HUES6 (cell line): ENCODE measurements at regions not wholly inside any gene's neighbourhood (a gene's known extent, or its start where the extent isn't known, plus 50 kb on each side); places are given as distances from the start of the nearest gene placed in this dataset.
"Not testable (repeated sequence)": the region's sequence is repeated elsewhere in the genome, so short reads cannot be mapped to it uniquely, and the experiment has no call there.

ENCODE experiments used
- H3K27ac ChIP-seq: 2 replicates; pipeline ENCODE4 v1.7.0; 2013; ENCODE audit warnings: low read depth, mild to moderate bottlenecking, low read length, inconsistent platforms
- H3K27me3 ChIP-seq: 2 replicates; pipeline ENCODE4 v1.6.1; 2013; ENCODE audit warnings: low read length; ENCODE audit not compliant: control insufficient read depth, insufficient read depth
- H3K36me3 ChIP-seq: 2 replicates; pipeline ENCODE4 v1.6.1; 2013; ENCODE audit warnings: low read length; ENCODE audit not compliant: control insufficient read depth, insufficient read depth
- H3K4me1 ChIP-seq: 2 replicates; pipeline ENCODE4 v1.6.1; 2013; ENCODE audit warnings: low read length; ENCODE audit not compliant: control insufficient read depth, insufficient read depth
- H3K4me3 ChIP-seq: 2 replicates; pipeline ENCODE4 v1.5.1; 2013; ENCODE audit warnings: low read depth, low read length
- H3K9ac ChIP-seq: one replicate; pipeline ENCODE4 v1.6.1; 2013; ENCODE audit warnings: mild to moderate bottlenecking, low read length
- H3K9me3 ChIP-seq: 2 replicates; pipeline ENCODE4 v1.6.1; 2013; ENCODE audit warnings: low read depth, low read length; ENCODE audit not compliant: control insufficient read depth, insufficient read depth

DNA sequence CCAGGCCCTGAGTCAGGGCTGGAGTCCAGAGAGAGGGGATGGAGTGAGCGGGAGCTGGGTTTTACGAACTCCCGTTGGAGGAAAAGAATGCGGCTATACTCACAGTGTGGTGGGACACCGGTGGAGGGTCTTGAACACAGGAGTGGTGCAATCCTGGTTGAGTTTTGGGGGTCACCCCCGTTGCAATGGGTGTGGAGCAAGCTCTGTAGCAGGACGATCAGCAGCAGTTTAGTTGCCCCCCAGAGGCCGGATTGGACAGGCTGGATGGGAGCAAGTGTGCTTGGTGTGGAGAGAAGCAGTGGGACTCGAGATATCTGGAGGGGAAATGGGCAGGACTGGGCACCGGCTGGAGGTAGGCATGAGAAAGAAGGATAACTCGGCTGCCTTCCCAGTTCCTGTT, 72.3 kb upstream of the TWIST2 start:
- peaks cover 19% of the 10 kb centered on the region for H3K27me3 ChIP-seq
- no peaks in the 10 kb centered on the region for H3K36me3 ChIP-seq
- no peak overlapping the region for H3K27ac ChIP-seq
- H3K9me3 ChIP-seq, result no peaks in the 10 kb centered on the region
- H3K4me1 ChIP-seq, result no peaks in the 10 kb centered on the region
- no peak overlapping the region for H3K4me3 ChIP-seq
- H3K9ac ChIP-seq, result no peak overlapping the region

DNA sequence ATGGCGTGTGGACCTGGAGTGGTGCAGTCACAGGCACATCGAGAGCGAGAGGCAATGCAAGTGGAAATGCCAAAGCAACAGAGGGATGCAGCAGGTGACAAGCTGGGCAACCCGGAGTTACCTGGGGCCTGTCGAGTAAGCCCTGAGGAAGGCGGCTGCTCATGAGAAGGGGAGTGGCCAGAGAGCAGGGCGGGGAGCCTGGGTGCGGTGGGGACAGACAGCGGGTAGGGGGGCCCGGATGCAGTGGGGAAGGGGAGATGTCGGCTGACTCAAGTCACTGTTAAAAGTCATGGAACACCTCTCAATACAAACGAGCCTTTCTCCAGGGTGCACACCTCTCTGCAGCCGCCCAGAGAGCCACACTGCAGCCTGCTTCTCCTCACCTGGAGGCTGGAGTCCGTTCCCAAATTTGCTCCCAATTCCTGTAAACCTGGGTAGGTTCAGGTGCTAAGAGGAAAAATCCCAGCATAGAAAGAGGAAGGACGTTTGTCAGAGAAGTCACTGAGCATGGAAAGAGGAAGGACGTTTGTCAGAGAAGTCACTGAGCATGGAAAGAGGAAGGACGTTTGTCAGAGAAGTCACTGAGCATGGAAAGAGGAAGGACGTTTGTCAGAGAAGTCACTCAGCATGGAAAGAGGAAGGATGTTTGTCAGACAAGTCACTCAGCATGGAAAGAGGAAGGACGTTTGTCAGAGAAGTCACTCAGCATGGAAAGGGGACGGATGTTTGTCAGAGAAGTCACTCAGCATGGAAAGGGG, 71.7 kb upstream of the TWIST2 start:
- Histone ChIP-seq H3K27ac (no peak overlapping the region), H3K4me3 (no peak overlapping the region), H3K36me3 (no peaks in the 10 kb centered on the region), H3K9ac (no peak overlapping the region), H3K27me3 (peaks cover 19% of the 10 kb centered on the region), H3K9me3 (peaks cover 1% of the 10 kb centered on the region; the same call in 1 of the 2 replicates), H3K4me1 (no peaks in the 10 kb centered on the region)

DNA sequence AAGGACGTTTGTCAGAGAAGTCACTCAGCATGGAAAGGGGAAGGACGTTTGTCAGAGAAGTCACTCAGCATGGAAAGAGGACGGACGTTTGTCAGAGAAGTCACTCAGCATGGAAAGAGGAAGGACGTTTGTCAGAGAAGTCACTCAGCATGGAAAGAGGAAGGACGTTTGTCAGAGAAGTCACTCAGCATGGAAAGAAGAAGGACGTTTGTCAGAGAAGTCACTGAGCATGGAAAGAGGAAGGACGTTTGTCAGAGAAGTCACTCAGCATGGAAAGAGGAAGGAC, 71.2 kb upstream of the TWIST2 start:
- not testable (repeated sequence) for H3K4me3 ChIP-seq, H3K27ac ChIP-seq, H3K36me3 ChIP-seq, H3K9ac ChIP-seq, H3K4me1 ChIP-seq, H3K9me3 ChIP-seq
- H3K27me3 ChIP-seq, result peaks cover 14% of the 10 kb centered on the region

DNA sequence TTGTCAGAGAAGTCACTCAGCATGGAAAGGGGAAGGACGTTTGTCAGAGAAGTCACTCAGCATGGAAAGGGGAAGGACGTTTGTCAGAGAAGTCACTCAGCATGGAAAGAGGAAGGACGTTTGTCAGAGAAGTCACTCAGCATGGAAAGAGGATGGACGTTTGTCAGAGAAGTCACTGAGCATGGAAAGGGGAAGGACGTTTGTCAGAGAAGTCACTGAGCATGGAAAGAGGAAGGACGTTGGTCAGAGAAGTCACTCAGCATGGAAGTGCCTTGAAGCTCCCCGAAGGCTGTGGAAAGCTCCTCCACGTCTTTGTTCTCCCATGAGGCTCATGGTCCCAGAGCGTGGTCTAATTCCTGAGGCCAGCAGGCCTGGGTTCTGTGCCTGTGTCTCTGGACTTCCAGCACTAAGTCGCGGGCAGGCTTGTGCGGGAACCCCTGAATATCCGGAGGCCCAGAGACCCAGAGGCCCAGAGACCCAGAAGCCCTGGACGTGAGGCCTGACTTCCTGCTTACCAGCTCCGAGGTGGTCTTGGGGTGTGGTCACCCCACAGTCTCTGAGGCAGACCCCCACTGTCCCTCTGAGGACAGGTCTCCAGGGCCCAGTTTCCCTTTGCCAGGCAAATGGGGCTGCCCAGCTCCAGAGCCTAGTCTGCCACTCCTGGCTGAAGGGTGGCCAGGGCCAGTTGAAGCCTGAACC, 70.4 kb upstream of the TWIST2 start:
- H3K27me3 ChIP-seq, result peaks cover 6% of the 10 kb centered on the region; the same call in 1 of the 2 replicates
- H3K4me3 ChIP-seq, result no peak overlapping the region
- H3K4me1 ChIP-seq, result no peaks in the 10 kb centered on the region
- no peak overlapping the region for H3K9ac ChIP-seq
- H3K27ac ChIP-seq, result no peak overlapping the region
- H3K36me3 ChIP-seq, result no peaks in the 10 kb centered on the region
- peaks cover 5% of the 10 kb centered on the region; the same call in 1 of the 2 replicates for H3K9me3 ChIP-seq

DNA sequence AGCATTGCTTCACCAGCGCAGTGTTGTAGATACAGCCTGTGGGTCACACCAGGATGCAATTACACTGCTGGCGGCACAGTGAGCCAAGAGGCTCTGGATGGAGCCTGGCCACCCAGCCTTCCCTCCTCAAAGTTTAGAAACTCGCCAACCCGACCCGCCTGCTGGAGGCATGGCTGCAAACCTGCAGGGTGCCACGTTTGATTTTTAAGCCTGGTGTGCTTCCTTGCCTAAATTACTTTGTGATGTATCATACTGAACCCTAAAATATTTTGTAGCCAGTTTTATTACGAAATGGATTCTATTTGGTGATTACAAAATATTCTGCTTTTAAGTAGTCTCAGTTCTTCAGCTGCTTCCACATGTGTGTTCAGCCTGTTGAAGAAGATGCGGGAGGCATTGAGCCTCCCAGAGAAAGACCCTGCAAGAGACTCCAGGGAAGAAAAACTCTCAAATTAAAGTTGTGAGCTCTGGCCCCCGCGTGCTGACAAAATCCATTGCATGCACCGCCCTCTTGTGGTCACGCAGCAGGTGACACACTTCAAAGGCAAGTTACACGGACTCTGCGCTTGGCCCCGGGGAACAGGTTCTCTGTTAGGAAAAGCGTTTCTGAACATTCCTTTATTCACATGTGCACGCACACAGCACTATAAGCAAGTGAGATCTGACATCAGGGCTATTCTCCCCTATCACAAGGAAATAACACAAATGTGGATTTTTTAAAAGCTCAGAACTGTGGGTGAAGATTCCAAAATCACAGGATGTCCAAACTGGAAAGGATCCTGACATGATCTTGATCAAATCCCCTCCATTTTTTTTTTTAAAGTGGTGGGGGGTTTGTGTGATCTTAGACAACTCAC, 63.0 kb upstream of the TWIST2 start:
- Histone ChIP-seq H3K27me3 (no peaks in the 10 kb centered on the region), H3K9ac (no peak overlapping the region), H3K4me3 (no peak overlapping the region), H3K9me3 (peaks cover 5% of the 10 kb centered on the region; the same call in 1 of the 2 replicates), H3K4me1 (peaks cover 9% of the 10 kb centered on the region), H3K36me3 (no peaks in the 10 kb centered on the region), H3K27ac (no peak overlapping the region)

DNA sequence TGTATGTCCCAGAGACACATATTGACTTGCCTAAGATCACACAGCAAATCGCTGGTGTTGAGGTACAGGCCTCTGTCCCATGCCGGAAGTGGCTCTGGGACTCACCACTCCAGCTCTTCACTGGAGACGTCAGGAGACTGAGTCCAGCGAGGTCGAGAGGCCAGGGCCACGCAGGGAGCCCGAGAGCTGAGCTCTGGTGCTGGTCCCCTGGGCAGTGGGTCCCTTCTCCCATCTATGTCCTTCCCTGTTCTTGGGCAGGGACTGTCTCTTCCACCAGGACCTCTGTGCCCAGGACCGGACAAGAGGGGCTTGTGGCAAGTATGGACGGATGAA, 62.4 kb upstream of the TWIST2 start:
- Histone ChIP-seq H3K27me3 (no peaks in the 10 kb centered on the region), H3K27ac (no peak overlapping the region), H3K4me1 (peaks cover 9% of the 10 kb centered on the region), H3K9ac (no peak overlapping the region), H3K9me3 (peaks cover 5% of the 10 kb centered on the region; the same call in 1 of the 2 replicates), H3K36me3 (no peaks in the 10 kb centered on the region), H3K4me3 (no peak overlapping the region)

DNA sequence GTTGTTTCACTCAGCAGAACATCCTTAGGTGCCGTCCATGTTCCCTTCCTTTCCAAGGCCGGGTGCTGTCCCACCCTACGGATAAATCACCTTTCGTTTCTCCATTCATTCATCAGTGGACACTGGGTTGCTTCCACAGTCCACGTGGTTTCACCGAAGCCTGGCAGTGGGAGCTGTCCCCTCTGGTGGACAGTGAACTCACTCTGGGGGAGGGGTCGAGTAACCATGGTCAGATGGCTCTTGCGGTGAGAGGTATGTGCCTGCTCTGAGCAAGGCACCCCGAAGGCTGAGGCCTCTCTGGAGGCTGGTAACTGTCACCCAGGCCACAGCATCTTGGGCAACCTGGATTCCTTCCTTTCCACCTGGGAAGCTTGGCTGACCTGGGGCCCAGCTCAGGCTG, 61.5 kb upstream of the TWIST2 start:
- H3K4me3 ChIP-seq, result no peak overlapping the region
- peaks cover 1% of the 10 kb centered on the region; the same call in 1 of the 2 replicates for H3K9me3 ChIP-seq

DNA sequence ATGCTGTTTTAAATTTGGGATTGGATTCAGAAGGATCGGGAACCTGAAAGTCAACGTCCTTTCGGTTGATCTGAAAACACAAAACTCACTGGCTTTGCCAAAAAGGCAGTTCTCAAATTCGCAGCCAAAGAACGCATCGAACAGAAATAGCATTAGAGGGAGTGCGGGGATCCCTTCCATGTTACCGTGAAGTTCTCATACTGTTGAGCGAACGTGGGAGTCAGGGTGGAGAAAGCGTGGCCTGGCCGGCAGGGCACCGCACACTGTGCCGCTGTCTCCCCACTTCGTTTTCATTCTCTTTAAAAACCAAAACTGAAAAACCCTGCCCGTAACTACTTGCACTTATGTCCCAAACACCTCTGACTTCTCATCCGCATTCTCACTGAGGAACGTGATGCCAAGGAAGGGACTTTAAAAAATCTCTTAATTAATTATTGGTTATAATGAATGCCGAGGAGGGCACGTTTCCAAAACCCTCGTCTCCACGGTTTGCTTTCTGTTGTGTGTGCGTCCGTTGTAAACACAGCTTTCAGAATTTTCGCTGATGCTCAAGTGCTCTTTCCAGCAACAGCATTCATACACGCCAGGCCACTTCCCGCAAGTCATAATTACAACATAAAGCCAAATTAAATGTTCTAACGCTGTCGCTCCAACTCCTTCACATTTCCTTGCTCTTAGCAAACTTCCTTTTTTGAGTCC, 60.9 kb upstream of the TWIST2 start:
- H3K4me1 ChIP-seq, result peaks cover 9% of the 10 kb centered on the region
- H3K27ac ChIP-seq, result no peak overlapping the region
- H3K4me3 ChIP-seq, result no peak overlapping the region
- H3K27me3 ChIP-seq, result no peaks in the 10 kb centered on the region
- H3K36me3 ChIP-seq, result no peaks in the 10 kb centered on the region
- H3K9ac ChIP-seq, result no peak overlapping the region
- no peaks in the 10 kb centered on the region for H3K9me3 ChIP-seq

More for the DNA sequence above, 61.5 kb upstream of the TWIST2 start:
- H3K9ac ChIP-seq, result no peak overlapping the region
- H3K27ac ChIP-seq, result no peak overlapping the region
- peaks cover 9% of the 10 kb centered on the region for H3K4me1 ChIP-seq
- no peaks in the 10 kb centered on the region for H3K27me3 ChIP-seq
- no peaks in the 10 kb centered on the region for H3K36me3 ChIP-seq

DNA sequence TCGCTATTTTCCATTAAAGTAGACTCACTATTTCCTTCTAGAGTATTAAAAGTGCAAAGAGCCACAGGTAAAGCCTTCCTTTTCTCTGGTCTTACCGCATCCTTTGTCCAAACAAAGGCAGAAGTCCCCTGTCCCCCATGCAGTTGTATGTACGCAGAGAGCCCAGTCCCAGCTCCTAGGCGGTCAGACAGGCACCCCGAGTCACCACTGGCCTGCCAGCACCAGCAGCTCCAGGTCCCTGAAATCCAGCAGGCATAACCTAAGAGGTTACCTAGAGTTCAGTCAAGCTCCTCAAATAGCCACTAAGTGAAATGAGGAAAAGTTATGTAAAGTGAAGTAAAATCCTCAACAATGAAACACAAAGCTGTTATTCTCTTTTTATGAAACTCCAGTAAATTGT, 60.4 kb upstream of the TWIST2 start:
- H3K4me3 ChIP-seq, result no peak overlapping the region
- H3K4me1 ChIP-seq, result peaks cover 9% of the 10 kb centered on the region
- H3K9ac ChIP-seq, result no peak overlapping the region
- H3K27me3 ChIP-seq, result no peaks in the 10 kb centered on the region
- no peaks in the 10 kb centered on the region for H3K36me3 ChIP-seq
- no peak overlapping the region for H3K27ac ChIP-seq
- no peaks in the 10 kb centered on the region for H3K9me3 ChIP-seq

DNA sequence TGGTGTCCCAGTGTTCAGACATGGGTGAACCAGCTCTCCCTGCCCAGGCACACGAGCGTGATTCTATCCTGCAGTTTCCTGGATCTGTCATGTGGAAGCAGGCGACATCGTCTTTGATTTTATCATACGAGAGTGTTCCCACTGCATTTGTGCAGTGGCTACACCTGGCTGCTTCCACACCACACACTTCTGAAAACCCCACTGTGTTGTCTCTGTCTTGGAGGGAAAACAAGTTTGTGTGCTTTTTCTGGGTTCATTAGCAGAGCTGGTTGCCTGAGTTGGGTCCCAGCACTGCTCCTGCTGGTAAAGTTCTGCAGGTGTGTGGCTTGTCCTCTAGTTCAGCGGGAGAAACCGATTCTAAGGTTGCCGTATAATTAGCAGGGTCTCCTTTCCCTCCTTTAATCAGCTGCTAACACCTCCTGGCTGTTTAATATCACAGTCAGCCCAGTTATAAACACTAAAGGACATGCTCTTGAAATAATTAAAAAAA, 58.5 kb upstream of the TWIST2 start:
- Histone ChIP-seq H3K9ac (no peak overlapping the region), H3K27ac (no peak overlapping the region), H3K4me1 (peaks cover 5% of the 10 kb centered on the region), H3K9me3 (0 out of 2 replicates have a peak, but pooled peaks cover 2% of the 10 kb centered on the region), H3K4me3 (no peak overlapping the region), H3K36me3 (no peaks in the 10 kb centered on the region), H3K27me3 (no peaks in the 10 kb centered on the region)
